ENCODE measurements at regions not wholly inside any gene's neighbourhood (a gene's known extent, or its start where the extent isn't known, plus 50 kb on each side); places are given as distances from the start of the nearest gene placed in this dataset.

- no peak for DNase-seq
These were observed 58.5 kb downstream of the MAIP1 start for GRCh38 chr2:200013906-200014305.

GRCh38 chr2:200021449-200022114 lies 66.2 kb downstream of the MAIP1 start:
- DNase-seq = no peak

GRCh38 chr2:200022511-200022910 lies 67.1 kb downstream of the MAIP1 start:
- no peak for DNase-seq

GRCh38 chr2:200023570-200023969 lies 68.2 kb downstream of the MAIP1 start:
- DNase-seq = no peak

- no peak for DNase-seq
These were observed 70.3 kb downstream of the MAIP1 start for GRCh38 chr2:200025717-200026116.

GRCh38 chr2:200026332-200027230 lies 71.2 kb downstream of the MAIP1 start:
- no peak for DNase-seq

- DNase-seq = no peak
These were observed 73.6 kb downstream of the MAIP1 start for GRCh38 chr2:200028998-200029397.

GRCh38 chr2:200032895-200033294 lies 77.5 kb downstream of the MAIP1 start:
- no peak for DNase-seq

GRCh38 chr2:200033929-200034328 lies 78.5 kb downstream of the MAIP1 start:
- DNase-seq = no peak

GRCh38 chr2:200034816-200035215 lies 79.4 kb downstream of the MAIP1 start:
- DNase-seq = no peak

- no peak for DNase-seq
These were observed 84.6 kb downstream of the MAIP1 start for GRCh38 chr2:200039724-200040650.

GRCh38 chr2:200040831-200041230 lies 85.4 kb downstream of the MAIP1 start:
- DNase-seq = no peak

GRCh38 chr2:200041639-200042038 lies 86.3 kb downstream of the MAIP1 start:
- DNase-seq = no peak

- no peak for DNase-seq
These were observed 86.8 kb downstream of the MAIP1 start for GRCh38 chr2:200042102-200042735.

GRCh38 chr2:200042944-200043343 lies 87.6 kb downstream of the MAIP1 start:
- no peak for DNase-seq

GRCh38 chr2:200044453-200044852 lies 89.1 kb downstream of the MAIP1 start:
- no peak for DNase-seq

- no peak for DNase-seq
These were observed 93.0 kb downstream of the MAIP1 start for GRCh38 chr2:200048421-200048820.

- DNase-seq = no peak
These were observed 93.7 kb downstream of the MAIP1 start for GRCh38 chr2:200049086-200049485.

- no peak for DNase-seq
These were observed 95.7 kb downstream of the MAIP1 start for GRCh38 chr2:200050921-200051610.

GRCh38 chr2:200051611-200051945 lies 96.2 kb downstream of the MAIP1 start:
- no peak for DNase-seq

GRCh38 chr2:200052627-200053026 lies 97.2 kb downstream of the MAIP1 start:
- no peak for DNase-seq

Measured in NCI-H2227 treated with DMSO at 0.1 percent for 48 hours (cell line).